ENCODE measurements at regions not wholly inside any gene's neighbourhood (a gene's known extent, or its start where the extent isn't known, plus 50 kb on each side); places are given as distances from the start of the nearest gene placed in this dataset.

DNA sequence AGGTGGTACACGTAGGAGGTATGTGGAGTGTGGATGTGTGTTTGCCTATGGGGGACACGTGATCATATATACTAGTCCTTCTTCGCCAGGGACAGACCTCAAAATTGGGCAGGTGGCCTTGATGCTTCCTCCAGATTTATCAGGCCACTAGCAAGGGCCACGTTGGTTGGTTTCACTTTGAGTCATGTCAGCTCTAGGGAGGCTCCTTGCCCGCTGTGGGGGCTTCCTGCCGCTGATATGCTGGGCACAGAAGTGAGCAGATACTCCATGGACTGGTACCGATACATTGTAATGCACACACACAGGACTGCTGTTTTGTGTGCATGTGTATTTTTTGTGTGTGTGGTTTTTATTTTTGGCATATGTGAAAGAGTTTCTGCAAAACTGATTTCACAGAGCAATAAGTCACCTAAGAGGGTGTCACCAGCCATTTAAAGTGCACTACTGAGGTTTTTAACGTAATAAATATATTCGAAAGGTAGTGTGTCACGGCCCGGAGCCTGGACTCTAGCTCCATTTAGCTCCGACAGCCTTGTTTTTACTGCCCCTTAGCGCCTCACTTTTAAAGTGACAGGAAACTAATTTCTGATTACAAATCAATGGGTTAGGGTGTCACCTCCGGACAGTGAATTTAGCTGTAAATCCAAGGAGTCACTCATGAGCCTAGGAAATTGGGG is 605.5 kb upstream of the SALL1 start:
- intact Hi-C loops (cut with micrococcal nuclease; ENCODE audit: unreplicated experiment) = no loop called here
- peaks cover 65% of the 10 kb centered on the region for H3K27me3 Mint-ChIP-seq (ENCODE audit: unreplicated experiment)
- H3K27ac Mint-ChIP-seq (ENCODE audit: unreplicated experiment) = no peak overlapping the region
- BruUV-seq (replicated peaks) = no TSS peak
- DNase-seq = no peak
- H3K36me3 Mint-ChIP-seq (ENCODE audit: insufficient read depth, unreplicated experiment) = no peaks in the 10 kb centered on the region
- no peak overlapping the region for H3K4me3 Mint-ChIP-seq (ENCODE audit: low read depth, unreplicated experiment)
- H3K4me1 Mint-ChIP-seq (ENCODE audit: low read depth, unreplicated experiment) = peaks cover under 1% of the 10 kb centered on the region
- H3K9me3 Mint-ChIP-seq (ENCODE audit: low read depth, unreplicated experiment) = no peaks in the 10 kb centered on the region
- TF ChIP-seq, protein P1, sequence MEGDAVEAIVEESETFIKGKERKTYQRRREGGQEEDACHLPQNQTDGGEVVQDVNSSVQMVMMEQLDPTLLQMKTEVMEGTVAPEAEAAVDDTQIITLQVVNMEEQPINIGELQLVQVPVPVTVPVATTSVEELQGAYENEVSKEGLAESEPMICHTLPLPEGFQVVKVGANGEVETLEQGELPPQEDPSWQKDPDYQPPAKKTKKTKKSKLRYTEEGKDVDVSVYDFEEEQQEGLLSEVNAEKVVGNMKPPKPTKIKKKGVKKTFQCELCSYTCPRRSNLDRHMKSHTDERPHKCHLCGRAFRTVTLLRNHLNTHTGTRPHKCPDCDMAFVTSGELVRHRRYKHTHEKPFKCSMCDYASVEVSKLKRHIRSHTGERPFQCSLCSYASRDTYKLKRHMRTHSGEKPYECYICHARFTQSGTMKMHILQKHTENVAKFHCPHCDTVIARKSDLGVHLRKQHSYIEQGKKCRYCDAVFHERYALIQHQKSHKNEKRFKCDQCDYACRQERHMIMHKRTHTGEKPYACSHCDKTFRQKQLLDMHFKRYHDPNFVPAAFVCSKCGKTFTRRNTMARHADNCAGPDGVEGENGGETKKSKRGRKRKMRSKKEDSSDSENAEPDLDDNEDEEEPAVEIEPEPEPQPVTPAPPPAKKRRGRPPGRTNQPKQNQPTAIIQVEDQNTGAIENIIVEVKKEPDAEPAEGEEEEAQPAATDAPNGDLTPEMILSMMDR (IDR thresholded peaks at IDR 0.05; ENCODE audit: unreplicated experiment) = no peak
- CTCF ChIA-PET = interaction anchor here (1.4 to 1.8 kb wide), 2 partner anchors 9 to 950 kb away, joined by 3 to 4 read pairs; no protein-coding TSS in a partner anchor

DNA sequence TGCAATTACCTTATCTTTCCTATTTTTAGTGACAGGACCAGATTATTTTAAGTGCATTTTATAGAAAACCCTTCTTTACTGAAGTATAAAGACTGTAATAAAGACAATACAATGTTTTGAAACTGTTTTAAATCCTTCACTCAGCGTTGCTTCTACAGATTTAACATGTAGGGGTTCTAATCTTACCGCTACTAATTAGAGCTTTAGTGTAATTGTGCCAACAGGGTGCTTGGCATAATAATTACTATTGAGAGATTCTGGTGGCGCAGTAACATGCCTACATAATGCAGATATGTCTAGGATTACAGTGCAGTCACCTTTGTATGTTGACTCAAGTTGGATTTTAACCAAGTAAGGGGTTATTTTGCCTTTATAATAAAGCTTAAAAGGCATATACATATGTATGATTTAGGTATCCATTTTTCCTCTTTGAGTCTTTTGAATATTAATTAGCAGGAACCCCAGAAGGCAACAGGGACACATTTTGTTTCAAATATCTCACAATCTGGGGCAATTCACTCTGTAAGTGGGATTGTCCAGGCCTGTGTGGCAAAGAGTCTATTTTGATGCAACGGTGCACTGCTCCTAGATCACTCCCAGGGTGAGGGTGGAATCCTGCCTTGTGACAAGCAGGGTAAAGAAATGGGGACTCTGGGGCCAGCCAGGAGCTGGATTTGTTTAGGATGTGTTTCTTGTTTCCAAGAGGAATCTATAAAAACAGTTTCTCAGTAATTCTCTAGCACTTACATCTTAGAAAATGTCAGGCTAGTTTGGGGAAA is 604.7 kb upstream of the SALL1 start:
- Mint-ChIP-seq H3K4me1 (ENCODE audit: low read depth, unreplicated experiment) (no peaks in the 10 kb centered on the region), H3K9me3 (ENCODE audit: low read depth, unreplicated experiment) (no peaks in the 10 kb centered on the region), H3K27ac (ENCODE audit: unreplicated experiment) (no peak overlapping the region), H3K36me3 (ENCODE audit: insufficient read depth, unreplicated experiment) (no peaks in the 10 kb centered on the region), H3K4me3 (ENCODE audit: low read depth, unreplicated experiment) (no peak overlapping the region), H3K27me3 (ENCODE audit: unreplicated experiment) (peaks cover 68% of the 10 kb centered on the region)
- CTCF ChIA-PET = interaction anchor here (1.4 kb wide), 1 partner anchor 949 kb away, joined by 3 read pairs; no protein-coding TSS in a partner anchor
- no peak for DNase-seq
- TF ChIP-seq, protein P1 (IDR thresholded peaks at IDR 0.05; ENCODE audit: unreplicated experiment) = no peak
- intact Hi-C loops (cut with micrococcal nuclease; ENCODE audit: unreplicated experiment) = no loop called here
- no TSS peak for BruUV-seq (replicated peaks)

DNA sequence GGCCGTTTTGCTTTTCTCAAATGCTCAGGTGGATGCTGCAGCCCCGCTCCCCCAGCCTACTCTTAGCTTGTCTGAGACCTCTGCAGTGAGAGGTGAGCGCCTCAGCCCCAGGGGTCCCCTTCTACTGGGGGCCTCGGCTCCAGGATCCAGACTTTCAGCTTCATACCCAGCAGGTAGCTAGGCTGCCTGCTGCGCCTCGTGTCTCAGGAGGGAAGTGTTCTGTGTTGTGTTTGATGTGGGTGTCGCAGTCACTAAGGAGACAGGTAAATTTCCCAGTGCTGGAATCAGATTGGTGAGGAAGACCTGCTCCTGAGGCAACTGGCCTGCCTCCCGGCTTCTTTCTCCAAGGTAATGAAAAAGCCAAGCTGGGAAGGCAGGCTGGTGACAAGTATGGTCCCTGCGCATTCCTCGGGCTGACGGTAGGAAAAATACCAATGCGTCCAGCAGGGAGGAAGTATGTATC is 604.0 kb upstream of the SALL1 start:
- H3K27me3 Mint-ChIP-seq (ENCODE audit: unreplicated experiment) = peaks cover 73% of the 10 kb centered on the region
- DNase-seq = no peak
- CTCF ChIA-PET = no interaction called here
- H3K4me1 Mint-ChIP-seq (ENCODE audit: low read depth, unreplicated experiment) = no peaks in the 10 kb centered on the region
- intact Hi-C loops (cut with micrococcal nuclease; ENCODE audit: unreplicated experiment) = no loop called here
- H3K36me3 Mint-ChIP-seq (ENCODE audit: insufficient read depth, unreplicated experiment) = no peaks in the 10 kb centered on the region
- no peaks in the 10 kb centered on the region for H3K9me3 Mint-ChIP-seq (ENCODE audit: low read depth, unreplicated experiment)
- BruUV-seq (replicated peaks) = no TSS peak
- no peak overlapping the region for H3K4me3 Mint-ChIP-seq (ENCODE audit: low read depth, unreplicated experiment)
- TF ChIP-seq, protein P1 (IDR thresholded peaks at IDR 0.05; ENCODE audit: unreplicated experiment) = no peak
- no peak overlapping the region for H3K27ac Mint-ChIP-seq (ENCODE audit: unreplicated experiment)

DNA sequence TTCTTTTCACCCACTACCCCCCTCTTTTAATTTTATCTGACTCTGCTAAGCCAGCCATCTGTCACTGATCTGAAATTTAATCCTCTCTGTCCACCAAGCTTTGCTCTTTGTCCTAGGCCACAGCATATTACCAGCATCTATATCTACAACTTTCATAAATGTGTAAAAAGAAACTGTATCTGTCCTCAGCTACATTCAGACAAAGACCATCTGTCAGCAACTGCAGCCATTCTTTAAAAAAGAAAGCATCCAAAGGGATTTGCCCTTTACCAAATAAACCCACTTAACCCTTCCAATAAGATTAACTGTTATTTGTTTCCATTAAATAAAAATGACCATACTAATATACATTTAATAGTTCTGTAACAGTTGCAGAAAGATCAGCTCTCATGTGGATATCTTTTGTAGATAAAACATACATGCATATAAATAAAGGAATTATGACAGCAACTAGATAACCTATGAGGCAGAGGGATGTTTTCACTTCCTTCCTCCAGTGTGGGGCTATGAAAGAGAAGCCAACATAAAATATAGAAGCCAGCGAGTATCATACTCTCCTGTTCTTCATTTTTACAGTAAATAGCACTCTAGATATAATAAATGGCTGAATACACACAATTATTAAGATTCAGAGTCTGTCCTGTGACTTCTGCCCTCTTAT is 602.5 kb upstream of the SALL1 start:
- H3K4me1 Mint-ChIP-seq (ENCODE audit: low read depth, unreplicated experiment) = no peaks in the 10 kb centered on the region
- no TSS peak for BruUV-seq (replicated peaks)
- DNase-seq = no peak
- H3K36me3 Mint-ChIP-seq (ENCODE audit: insufficient read depth, unreplicated experiment) = no peaks in the 10 kb centered on the region
- no peak overlapping the region for H3K27ac Mint-ChIP-seq (ENCODE audit: unreplicated experiment)
- TF ChIP-seq, protein P1 (IDR thresholded peaks at IDR 0.05; ENCODE audit: unreplicated experiment) = no peak
- H3K27me3 Mint-ChIP-seq (ENCODE audit: unreplicated experiment) = peaks cover 69% of the 10 kb centered on the region
- no peak overlapping the region for H3K4me3 Mint-ChIP-seq (ENCODE audit: low read depth, unreplicated experiment)
- CTCF ChIA-PET = interaction anchor here (0.6 kb wide), 1 partner anchor 1194 kb away, joined by 3 read pairs; no protein-coding TSS in a partner anchor
- H3K9me3 Mint-ChIP-seq (ENCODE audit: low read depth, unreplicated experiment) = no peaks in the 10 kb centered on the region
- intact Hi-C loops (cut with micrococcal nuclease; ENCODE audit: unreplicated experiment) = no loop called here

Data from Calu3 (cell line).